Calu3 (cell line): ENCODE measurements at regions not wholly inside any gene's neighbourhood (a gene's known extent, or its start where the extent isn't known, plus 50 kb on each side); places are given as distances from the start of the nearest gene placed in this dataset.

ENCODE experiments used
- BruUV-seq: library from RNA; stranded (reverse); fragments of 400-500 nt; replicated peaks from 2 replicates; lab custom pipeline; 2021; lab: Mats Ljungman, UMichigan
- CTCF ChIA-PET: fragments of 300-600 bp; sonication (Branson Sonifier 250); formaldehyde crosslinking; loops from one replicate; lab custom pipeline; 2022; ENCODE audit warnings: antibody characterized with exemption; lab: Charles Lee
- DNase-seq: peaks from one replicate; pipeline ENCODE4 v3.0.0; 2022
- H3K27ac Mint-ChIP-seq: one replicate; pipeline ENCODE4 v1.8.0; 2022; ENCODE audit warnings: mixed read lengths; ENCODE audit not compliant: unreplicated experiment
- H3K27me3 Mint-ChIP-seq: one replicate; pipeline ENCODE4 v1.8.0; 2022; ENCODE audit warnings: mixed read lengths; ENCODE audit not compliant: unreplicated experiment
- H3K36me3 Mint-ChIP-seq: one replicate; pipeline ENCODE4 v1.8.0; 2022; ENCODE audit warnings: mild to moderate bottlenecking, moderate library complexity, mixed read lengths; ENCODE audit not compliant: insufficient read depth, unreplicated experiment
- H3K4me1 Mint-ChIP-seq: one replicate; pipeline ENCODE4 v1.8.0; 2022; ENCODE audit warnings: mild to moderate bottlenecking, low read depth, mixed read lengths; ENCODE audit not compliant: unreplicated experiment
- H3K4me3 Mint-ChIP-seq: one replicate; pipeline ENCODE4 v1.8.0; 2022; ENCODE audit warnings: mild to moderate bottlenecking, low read depth, moderate library complexity, mixed read lengths; ENCODE audit not compliant: unreplicated experiment
- H3K9me3 Mint-ChIP-seq: one replicate; pipeline ENCODE4 v1.8.0; 2022; ENCODE audit warnings: low read depth, mixed read lengths; ENCODE audit not compliant: unreplicated experiment
- CTCF ChIP-seq: fragments of 200-600 bp; IDR thresholded peaks from one replicate; pipeline ENCODE4 v1.8.0; 2022; ENCODE audit warnings: antibody characterized with exemption; ENCODE audit not compliant: unreplicated experiment
- intact Hi-C: fragments of 100-400 bp; cut with micrococcal nuclease; formaldehyde crosslinking; loops from one replicate; pipeline ENCODE4 v1.10.0; 2022; ENCODE audit not compliant: unreplicated experiment

- DNase-seq: no peak
- Mint-ChIP-seq H3K27me3 (no peaks in the 10 kb centered on the region), H3K9me3 (no peaks in the 10 kb centered on the region), H3K27ac (no peak overlapping the region), H3K4me3 (no peak overlapping the region), H3K36me3 (no peaks in the 10 kb centered on the region), H3K4me1 (peaks cover 16% of the 10 kb centered on the region)
- TF ChIP-seq CTCF: no peak
- BruUV-seq: no TSS peak
- CTCF ChIA-PET: no interaction called here
- intact Hi-C loops: no loop called here
These were observed 184.7 kb downstream of the TMX1 start for GRCh38 chr14:51424561-51425251.

- no peak overlapping the region for H3K4me3 Mint-ChIP-seq
- intact Hi-C loops: no loop called here
- no peak for DNase-seq
- peaks cover 9% of the 10 kb centered on the region for H3K36me3 Mint-ChIP-seq
- H3K27ac Mint-ChIP-seq: peak overlapping the region; percentile 78
- CTCF ChIA-PET: interaction anchor here (0.5 to 1.5 kb wide), 4 partner anchors 8 to 222 kb away, joined by 3 to 4 read pairs (median 4); partner anchors contain the start of gene FRMD6
- no peaks in the 10 kb centered on the region for H3K27me3 Mint-ChIP-seq
- no peak for TF ChIP-seq CTCF
- H3K9me3 Mint-ChIP-seq: no peaks in the 10 kb centered on the region
- peaks cover 22% of the 10 kb centered on the region for H3K4me1 Mint-ChIP-seq
- BruUV-seq: no TSS peak
These were observed 188.9 kb downstream of the TMX1 start for GRCh38 chr14:51428981-51429380.

DNA sequence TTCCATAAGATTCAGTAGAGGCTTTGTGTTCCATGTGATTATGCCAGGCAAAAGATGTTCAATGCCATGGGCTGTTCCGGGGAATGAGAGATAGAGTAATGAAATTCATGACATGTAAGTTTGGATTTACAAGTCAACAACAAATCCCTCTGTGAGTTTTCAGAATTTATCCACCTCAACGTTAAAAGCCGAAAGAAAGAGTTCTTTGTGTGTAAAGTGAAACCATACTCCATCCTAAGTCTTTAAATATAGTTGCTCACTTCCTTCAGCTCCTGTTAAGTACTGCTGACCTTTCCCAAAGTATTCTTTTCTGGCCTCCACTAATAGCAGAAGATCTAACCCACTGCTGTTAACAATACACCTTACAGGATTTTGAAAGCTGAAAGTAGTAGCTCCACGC, 190.0 kb downstream of the TMX1 start:
- Mint-ChIP-seq H3K27ac (peak overlapping the region; percentile 75), H3K27me3 (no peaks in the 10 kb centered on the region), H3K4me1 (peaks cover 22% of the 10 kb centered on the region), H3K36me3 (peaks cover 9% of the 10 kb centered on the region), H3K9me3 (no peaks in the 10 kb centered on the region), H3K4me3 (peak overlapping the region; percentile 29)
- CTCF ChIA-PET: interaction anchor here (0.6 to 1.3 kb wide), 2 partner anchors 88 to 190 kb away, joined by 3 read pairs; partner anchors contain the start of gene TMX1
- BruUV-seq: no TSS peak
- TF ChIP-seq CTCF: no peak
- intact Hi-C loops: loop anchor here (2.0 to 5.0 kb wide), 2 partner anchors 105 to 207 kb away; no protein-coding TSS in a partner anchor
- DNase-seq: no peak

DNA sequence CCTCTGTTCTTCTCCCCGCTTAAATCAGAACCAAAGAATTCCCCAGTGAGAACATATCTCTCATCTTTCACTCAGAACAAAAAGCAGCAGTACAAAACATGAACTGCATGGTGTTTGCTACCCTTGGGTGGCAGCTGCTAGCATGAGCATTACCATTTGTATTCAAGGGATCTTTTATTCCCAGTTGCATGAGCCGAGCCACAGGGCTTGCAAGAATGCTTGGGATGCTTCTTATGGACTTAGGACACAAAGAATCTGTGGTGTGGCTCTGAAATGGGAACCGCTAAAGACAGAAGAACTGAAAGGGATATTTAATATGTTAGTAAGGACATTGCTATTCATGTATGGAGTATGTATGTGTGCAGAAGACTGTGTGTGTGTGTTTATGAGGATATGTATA, 190.6 kb downstream of the TMX1 start:
- intact Hi-C loops: loop anchor here (1.0 to 5.0 kb wide), 3 partner anchors 34 to 207 kb away; no protein-coding TSS in a partner anchor
- Mint-ChIP-seq H3K9me3 (no peaks in the 10 kb centered on the region), H3K4me1 (peaks cover 22% of the 10 kb centered on the region), H3K36me3 (peaks cover 9% of the 10 kb centered on the region), H3K4me3 (peak overlapping the region; percentile 29), H3K27ac (peak overlapping the region; percentile 75), H3K27me3 (no peaks in the 10 kb centered on the region)
- CTCF ChIA-PET: no interaction called here
- no peak for DNase-seq
- TF ChIP-seq CTCF: no peak
- no TSS peak for BruUV-seq
